Panc1 (cell line): ENCODE measurements at regions not wholly inside any gene's neighbourhood (a gene's known extent, or its start where the extent isn't known, plus 50 kb on each side); places are given as distances from the start of the nearest gene placed in this dataset.

Source experiments
- ATAC-seq: fragments of 200-7000 bp; cut with Tn5 transposase; 2 replicates; pipeline ENCODE4 v1.9.1; 2020; ENCODE audit warnings: mild to moderate bottlenecking, moderate library complexity
- BruUV-seq: library from RNA; stranded (reverse); fragments of 400-500 nt; replicated peaks from 2 replicates; lab custom pipeline; 2021; lab: Mats Ljungman, UMichigan
- CTCF ChIA-PET: fragments of 300-600 bp; sonication (Branson Sonifier 250); formaldehyde crosslinking; loops from one replicate; lab custom pipeline; 2022; ENCODE audit warnings: antibody characterized with exemption; lab: Charles Lee
- POLR2A ChIA-PET: fragments of 300-600 bp; sonication (Branson Sonifier 250); formaldehyde crosslinking; loops from one replicate; lab custom pipeline; 2022; ENCODE audit warnings: antibody characterized with exemption; lab: Charles Lee
- DNase-seq: peaks from one replicate; pipeline ENCODE4 v3.0.0-alpha.2; 2010; ENCODE audit warnings: low read depth, low spot score
- H3K27ac ChIP-seq: 2 replicates; pipeline ENCODE4 v1.5.1; 2011; ENCODE audit warnings: mild to moderate bottlenecking, low read length, inconsistent platforms
- H3K27me3 ChIP-seq: fragments of 200-500 bp; sonication (Bioruptor generic); 2 replicates; pipeline ENCODE4 v1.6.0; 2014; ENCODE audit warnings: low read length, inconsistent platforms; ENCODE audit not compliant: control insufficient read depth, insufficient read depth
- H3K36me3 ChIP-seq: fragments of 200-500 bp; sonication (Bioruptor generic); 2 replicates; pipeline ENCODE4 v1.5.1; 2014; ENCODE audit warnings: inconsistent platforms, mild to moderate bottlenecking, low read length, moderate library complexity; ENCODE audit not compliant: control insufficient read depth, insufficient read depth
- H3K4me1 ChIP-seq: 2 replicates; pipeline ENCODE4 v1.5.1; 2011; ENCODE audit warnings: inconsistent platforms, mild to moderate bottlenecking, low read length, moderate library complexity; ENCODE audit not compliant: control insufficient read depth, insufficient read depth
- H3K4me3 ChIP-seq, 2 experiments: 2 replicates each; pipeline ENCODE4 v1.5.1; 2011 to 2012; ENCODE audit warnings: low read depth in 2 of 2, low read length in 2 of 2, mild to moderate bottlenecking in 2 of 2, inconsistent platforms in 1 of 2, moderate library complexity in 1 of 2
- H3K9me3 ChIP-seq: fragments of 200-500 bp; sonication (Bioruptor generic); 2 replicates; pipeline ENCODE4 v1.5.1; 2014; ENCODE audit warnings: low read depth, mild to moderate bottlenecking, inconsistent platforms, low read length, moderate library complexity; ENCODE audit not compliant: control insufficient read depth, insufficient read depth
- POLR2AphosphoS5 ChIP-seq: IDR thresholded peaks from 2 replicates; pipeline ENCODE4 v1.6.1; 2012; ENCODE audit warnings: mild to moderate bottlenecking, low read depth, low read length, moderate library complexity
- REST ChIP-seq, 2 experiments: IDR thresholded peaks; 2 replicates each; pipeline ENCODE4 v1.6.1; 2011 to 2012; ENCODE audit warnings: low read depth in 2 of 2, control low read depth in 1 of 2, low read length in 1 of 2, mild to moderate bottlenecking in 1 of 2, moderate library complexity in 1 of 2; ENCODE audit not compliant: insufficient read depth in 1 of 2
- SIN3A ChIP-seq: IDR thresholded peaks from 2 replicates; pipeline ENCODE4 v1.6.1; 2012; ENCODE audit warnings: low read depth, mild to moderate bottlenecking, low read length, moderate library complexity, borderline replicate concordance; ENCODE audit not compliant: insufficient read depth
- TCF7L2 ChIP-seq: IDR thresholded peaks from 2 replicates; pipeline ENCODE4 v1.6.1; 2011; ENCODE audit warnings: mild to moderate bottlenecking, low read depth, low read length, inconsistent platforms
- in situ Hi-C: cut with HindIII; loops from 2 replicates; pipeline ENCODE4 v1.10.0; 2016; ENCODE audit warnings: low sequenced_read_pairs, low pct_unique_long_range_greater_than_20kb
- intact Hi-C: fragments of 100-400 bp; cut with micrococcal nuclease; formaldehyde crosslinking; loops from one replicate; pipeline ENCODE4 v1.10.0; 2022; ENCODE audit not compliant: unreplicated experiment
- TF ChIP-seq, protein P1 (sequence below): fragments of 450-650 bp; IDR thresholded peaks from 2 replicates; pipeline ENCODE4 v1.5.1; 2017; ENCODE audit warnings: mild to moderate bottlenecking

DNA sequence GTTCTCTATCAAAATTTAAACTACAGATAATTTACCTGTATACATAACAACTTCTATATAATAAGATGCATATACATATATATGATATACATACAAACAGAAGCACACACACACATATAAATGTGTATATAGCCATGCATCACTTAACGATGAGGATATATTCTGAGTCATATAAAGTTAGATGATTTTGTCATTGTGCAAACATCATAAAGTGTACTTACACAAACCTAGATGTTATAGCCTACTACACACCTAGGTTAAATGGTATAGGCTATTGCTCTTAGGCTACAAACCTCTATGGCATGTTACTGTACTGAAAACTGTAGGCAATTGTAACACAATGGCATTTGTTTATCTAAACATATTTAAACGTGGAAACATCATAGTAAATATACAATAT is 937.6 kb upstream of the KCND2 start:
- no peak overlapping the region for H3K27ac ChIP-seq
- no peaks in the 10 kb centered on the region for H3K36me3 ChIP-seq
- DNase-seq = no peak
- no peaks in the 10 kb centered on the region for H3K27me3 ChIP-seq
- no peak overlapping the region for H3K4me3 ChIP-seq
- ChIA-PET POLR2A (no interaction called here), CTCF (no interaction called here)
- H3K9me3 ChIP-seq = no peaks in the 10 kb centered on the region
- no peak for TF ChIP-seq POLR2AphosphoS5
- intact Hi-C loops (no loop called here), in situ Hi-C loops (no loop called here)
- H3K4me1 ChIP-seq = no peaks in the 10 kb centered on the region
- BruUV-seq = no TSS peak
- ATAC-seq = 0 out of 2 replicates have a peak, but pooled peaks have one; percentile 63

GRCh38 chr7:119341822-119342221 is 931.2 kb upstream of the KCND2 start:
- POLR2A ChIA-PET = no interaction called here
- no TSS peak for BruUV-seq
- no peak overlapping the region for H3K27ac ChIP-seq

More at GRCh38 chr7:119341822-119342221, 931.2 kb upstream of the KCND2 start:
- Histone ChIP-seq H3K9me3 (no peaks in the 10 kb centered on the region), H3K27me3 (no peaks in the 10 kb centered on the region), H3K4me3 (no peak overlapping the region), H3K4me1 (no peaks in the 10 kb centered on the region), H3K36me3 (no peaks in the 10 kb centered on the region)
- in situ Hi-C loops = no loop called here
- CTCF ChIA-PET = no interaction called here
- intact Hi-C loops = no loop called here
- TF ChIP-seq, protein P1, sequence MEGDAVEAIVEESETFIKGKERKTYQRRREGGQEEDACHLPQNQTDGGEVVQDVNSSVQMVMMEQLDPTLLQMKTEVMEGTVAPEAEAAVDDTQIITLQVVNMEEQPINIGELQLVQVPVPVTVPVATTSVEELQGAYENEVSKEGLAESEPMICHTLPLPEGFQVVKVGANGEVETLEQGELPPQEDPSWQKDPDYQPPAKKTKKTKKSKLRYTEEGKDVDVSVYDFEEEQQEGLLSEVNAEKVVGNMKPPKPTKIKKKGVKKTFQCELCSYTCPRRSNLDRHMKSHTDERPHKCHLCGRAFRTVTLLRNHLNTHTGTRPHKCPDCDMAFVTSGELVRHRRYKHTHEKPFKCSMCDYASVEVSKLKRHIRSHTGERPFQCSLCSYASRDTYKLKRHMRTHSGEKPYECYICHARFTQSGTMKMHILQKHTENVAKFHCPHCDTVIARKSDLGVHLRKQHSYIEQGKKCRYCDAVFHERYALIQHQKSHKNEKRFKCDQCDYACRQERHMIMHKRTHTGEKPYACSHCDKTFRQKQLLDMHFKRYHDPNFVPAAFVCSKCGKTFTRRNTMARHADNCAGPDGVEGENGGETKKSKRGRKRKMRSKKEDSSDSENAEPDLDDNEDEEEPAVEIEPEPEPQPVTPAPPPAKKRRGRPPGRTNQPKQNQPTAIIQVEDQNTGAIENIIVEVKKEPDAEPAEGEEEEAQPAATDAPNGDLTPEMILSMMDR = no peak
- no peak for TF ChIP-seq POLR2AphosphoS5
- no peak for TF ChIP-seq SIN3A
- no peak for TF ChIP-seq REST (IDR thresholded peaks at IDR 0.05; ENCODE audit: insufficient read depth in 1 of 2, low read depth in 2 of 2, low read length in 1 of 2)
- no peak for TF ChIP-seq TCF7L2
- no peak for DNase-seq
- ATAC-seq = no peak
